Left renal pelvis (tissue), 4 donors: ENCODE measurements at regions not wholly inside any gene's neighbourhood (a gene's known extent, or its start where the extent isn't known, plus 50 kb on each side); places are given as distances from the start of the nearest gene placed in this dataset.
"Not testable (repeated sequence)": the region's sequence is repeated elsewhere in the genome, so short reads cannot be mapped to it uniquely, and the experiment has no call there.

ENCODE experiments used
- DNase-seq, 4 donors: peaks; one replicate each; pipeline ENCODE4 v3.0.0-alpha.2; 2013; ENCODE audit warnings: low read depth in 4 of 4, low spot score in 3 of 4

GRCh38 chr7:19549246-19549645 lies 159.6 kb downstream of the POLR1F start:
- not testable (repeated sequence) for DNase-seq

- no peak for DNase-seq
These were observed 170.9 kb downstream of the POLR1F start for GRCh38 chr7:19537942-19538401.

GRCh38 chr7:19533266-19533665 lies 175.6 kb downstream of the POLR1F start:
- DNase-seq: no peak

GRCh38 chr7:19530852-19531251 lies 178.0 kb downstream of the POLR1F start:
- no peak for DNase-seq

DNA sequence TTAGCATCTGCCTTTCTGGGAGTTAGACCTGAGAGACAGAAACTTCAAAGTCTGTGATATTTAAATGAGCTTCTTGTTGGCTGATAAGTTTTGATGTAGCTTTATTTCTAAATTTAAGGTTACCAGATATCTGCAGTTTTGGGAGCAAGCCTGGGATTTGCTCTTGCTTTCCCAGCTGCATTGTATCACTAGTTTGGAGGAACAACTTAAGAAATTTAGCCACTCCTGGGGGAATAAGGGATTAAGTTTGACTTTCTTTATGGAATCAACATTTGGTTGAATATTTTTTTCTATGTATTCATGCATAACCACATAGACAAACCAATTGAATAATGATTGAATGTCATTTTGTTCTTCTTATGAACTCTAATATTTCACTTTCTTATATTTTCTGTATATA lies 178.6 kb downstream of the POLR1F start:
- DNase-seq: peak in 1 of 4 donors; percentile 5

GRCh38 chr7:19526639-19527038 lies 182.2 kb downstream of the POLR1F start:
- no peak for DNase-seq

GRCh38 chr7:19522486-19522885 lies 186.4 kb downstream of the POLR1F start:
- no peak for DNase-seq

- DNase-seq: no peak
These were observed 188.4 kb downstream of the POLR1F start for GRCh38 chr7:19520392-19520791.

- DNase-seq: no peak
These were observed 189.3 kb downstream of the POLR1F start for GRCh38 chr7:19519443-19520021.

DNA sequence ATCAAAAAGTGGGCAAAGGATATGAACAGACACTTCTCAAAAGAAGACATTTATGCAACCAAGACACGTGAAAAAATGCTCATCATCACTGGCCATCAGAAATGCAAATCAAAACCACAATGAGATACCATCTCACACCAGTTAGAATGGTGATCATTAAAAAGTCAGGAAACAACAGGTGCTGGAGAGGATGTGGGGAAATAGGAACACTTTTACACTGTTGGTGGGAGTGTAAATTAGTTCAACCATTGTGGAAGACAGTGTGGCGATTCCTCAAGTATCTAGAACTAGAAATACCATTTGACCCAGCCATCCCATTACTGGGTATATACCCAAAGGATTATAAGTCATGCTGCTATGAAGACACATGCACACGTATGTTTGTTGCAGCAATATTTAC lies 191.3 kb downstream of the POLR1F start:
- DNase-seq: not testable (repeated sequence)

- DNase-seq: no peak
These were observed 200.0 kb downstream of the POLR1F start for GRCh38 chr7:19508821-19509220.

GRCh38 chr7:19508124-19508523 lies 200.7 kb downstream of the POLR1F start:
- no peak for DNase-seq

- DNase-seq: no peak
These were observed 216.9 kb downstream of the POLR1F start for GRCh38 chr7:19491821-19492452.

GRCh38 chr7:19491371-19491770 lies 217.5 kb downstream of the POLR1F start:
- DNase-seq: no peak

DNA sequence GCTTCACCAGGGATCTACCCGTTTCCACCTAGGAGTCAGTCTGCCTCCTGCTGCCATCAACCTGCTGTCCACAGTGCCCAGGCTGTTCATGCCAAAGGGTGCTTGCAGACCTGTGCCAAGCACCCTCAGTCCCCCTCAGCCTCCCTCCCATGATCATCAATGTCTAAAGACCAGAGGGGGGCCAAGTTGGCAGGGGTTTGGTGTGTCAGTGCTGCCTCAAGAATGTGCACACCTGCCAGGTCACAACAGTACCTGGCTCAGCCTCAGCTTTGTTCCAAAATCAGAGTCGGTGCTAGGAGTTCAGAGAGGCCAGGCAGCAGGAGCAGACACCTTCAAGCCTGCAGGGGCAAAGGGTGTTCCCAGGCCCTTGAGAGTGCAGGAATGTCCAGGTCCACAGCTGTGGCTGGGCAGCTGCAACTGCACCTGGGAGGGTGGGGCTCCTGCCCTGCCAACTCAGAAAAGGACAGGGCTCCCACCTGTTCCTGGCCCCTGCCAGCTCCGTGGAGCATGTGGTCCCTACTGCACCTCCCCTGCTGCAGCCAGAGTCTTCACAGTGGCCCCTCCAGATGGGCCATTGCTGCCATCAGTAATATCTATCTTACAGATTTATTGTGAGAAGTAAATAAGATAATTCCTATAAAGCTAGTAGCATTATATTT lies 219.5 kb downstream of the POLR1F start:
- no peak for DNase-seq

DNA sequence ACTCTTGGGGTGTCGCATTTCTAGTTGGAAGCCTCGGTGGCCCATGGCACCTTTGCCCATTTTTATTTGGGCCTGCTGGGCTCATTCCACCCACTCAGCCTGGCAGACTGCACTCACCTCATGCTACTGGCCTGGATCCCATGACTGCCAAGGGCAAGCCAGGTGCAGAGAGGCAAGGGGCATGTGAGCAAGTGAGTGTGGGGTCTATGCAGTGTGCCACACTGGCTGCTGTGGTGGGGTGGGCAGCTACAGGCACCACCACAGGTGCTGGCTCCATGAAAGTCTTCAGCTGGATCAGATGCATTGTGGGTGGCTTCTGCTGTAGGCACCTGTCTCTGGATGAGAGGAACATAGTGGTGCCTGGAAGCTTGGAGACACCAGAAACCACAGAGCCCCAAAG lies 220.8 kb downstream of the POLR1F start:
- DNase-seq: no peak

DNA sequence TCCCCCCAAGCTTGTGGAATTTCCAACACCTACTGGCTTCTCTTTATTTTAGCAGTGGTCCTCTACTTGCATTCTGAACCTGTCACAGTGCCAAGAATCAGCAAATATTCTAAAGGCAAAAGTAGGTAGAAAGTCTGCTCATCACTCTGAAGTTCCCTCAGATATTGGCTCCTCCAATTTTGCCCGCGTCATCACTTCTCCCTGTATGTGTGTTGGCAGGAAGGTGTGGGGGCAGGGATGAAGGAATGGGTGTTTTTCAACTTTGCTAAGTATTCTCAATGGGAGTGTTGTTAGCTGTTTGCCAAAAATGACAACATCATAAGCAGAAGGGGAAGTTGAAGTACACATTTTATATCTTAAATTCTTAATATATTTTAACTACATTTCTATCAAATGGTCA lies 226.2 kb downstream of the POLR1F start:
- DNase-seq: no peak

DNA sequence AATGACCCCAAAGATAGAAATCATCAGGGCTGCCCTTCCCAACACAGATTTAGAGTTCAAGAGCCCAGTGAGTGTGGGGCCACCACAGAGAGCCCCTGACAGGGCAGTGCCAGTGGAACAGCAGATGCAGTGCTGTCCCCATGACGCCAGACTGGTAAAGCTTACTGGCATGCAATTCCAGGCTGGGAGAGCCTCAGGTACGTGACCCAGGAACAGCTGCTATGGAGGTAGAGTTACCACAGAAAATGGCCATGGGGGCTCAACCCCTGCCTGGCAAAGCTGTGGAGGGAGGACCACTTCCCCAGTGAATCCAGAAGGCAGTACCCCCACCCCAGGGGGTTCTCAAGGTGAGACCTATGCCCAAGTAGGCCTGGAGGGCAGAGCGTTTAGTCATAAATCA lies 228.5 kb downstream of the POLR1F start:
- no peak for DNase-seq

DNA sequence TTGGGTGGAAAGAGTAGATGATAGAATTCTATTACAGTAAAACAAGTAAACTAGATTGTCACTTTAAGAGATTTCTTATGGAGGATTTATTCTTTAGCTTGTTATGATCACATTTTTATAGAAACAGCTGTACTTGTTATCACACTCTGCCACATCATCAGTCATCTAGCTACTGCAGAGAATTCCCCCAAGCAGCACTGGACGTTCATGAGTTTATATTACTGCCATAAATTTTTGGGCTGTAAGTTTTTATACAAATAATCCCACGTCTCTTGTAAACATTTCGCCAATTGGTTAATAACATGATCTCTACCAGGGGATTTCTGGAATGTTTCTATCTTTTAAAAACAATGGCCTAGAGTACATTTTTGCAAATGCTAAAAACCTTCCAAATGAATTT lies 238.8 kb downstream of the POLR1F start:
- DNase-seq: peak in 1 of 4 donors; percentile 5

DNA sequence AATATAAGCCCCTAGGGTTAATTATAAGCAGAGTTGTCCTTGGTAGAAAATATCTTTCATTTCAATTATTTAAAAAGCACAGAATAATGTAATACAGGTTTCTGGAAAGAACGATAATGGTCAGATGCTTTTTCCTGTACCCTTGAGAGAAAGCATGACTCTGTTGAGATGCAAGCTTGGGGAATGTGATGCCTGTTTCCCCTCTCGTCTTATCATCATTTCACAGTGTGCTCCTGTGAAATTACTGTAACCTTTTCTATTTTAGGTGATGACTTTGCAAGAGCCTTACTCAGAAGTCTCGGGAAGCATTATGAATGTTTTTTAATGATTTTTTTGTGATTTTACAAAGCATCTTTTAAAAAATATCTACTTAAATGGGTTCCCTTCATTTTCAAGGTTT lies 243.0 kb downstream of the POLR1F start:
- no peak for DNase-seq

DNA sequence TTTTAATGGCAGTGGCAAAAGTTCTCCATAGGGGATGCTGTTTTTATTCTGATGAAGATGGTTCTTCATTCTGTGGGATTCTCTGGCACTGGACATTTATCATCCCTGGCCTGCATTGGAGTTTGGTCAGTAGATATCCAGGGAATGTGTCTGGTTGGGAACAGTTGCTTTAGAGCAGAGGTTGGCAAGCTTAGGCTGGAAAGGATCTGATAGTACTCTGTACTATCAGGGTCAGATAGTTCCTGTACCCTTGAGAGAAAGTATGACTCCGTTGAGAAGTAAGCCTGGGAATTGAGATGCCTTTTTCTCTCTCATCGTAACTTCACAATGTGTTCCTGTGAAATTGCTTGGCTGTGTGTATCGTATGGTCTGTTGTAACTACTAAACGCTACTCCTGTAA lies 244.1 kb downstream of the POLR1F start:
- no peak for DNase-seq

- no peak for DNase-seq
These were observed 244.6 kb downstream of the POLR1F start for GRCh38 chr7:19464241-19464640.
